ENCODE measurements at regions not wholly inside any gene's neighbourhood (a gene's known extent, or its start where the extent isn't known, plus 50 kb on each side); places are given as distances from the start of the nearest gene placed in this dataset.
"Not testable (repeated sequence)": the region's sequence is repeated elsewhere in the genome, so short reads cannot be mapped to it uniquely, and the experiment has no call there.

DNA sequence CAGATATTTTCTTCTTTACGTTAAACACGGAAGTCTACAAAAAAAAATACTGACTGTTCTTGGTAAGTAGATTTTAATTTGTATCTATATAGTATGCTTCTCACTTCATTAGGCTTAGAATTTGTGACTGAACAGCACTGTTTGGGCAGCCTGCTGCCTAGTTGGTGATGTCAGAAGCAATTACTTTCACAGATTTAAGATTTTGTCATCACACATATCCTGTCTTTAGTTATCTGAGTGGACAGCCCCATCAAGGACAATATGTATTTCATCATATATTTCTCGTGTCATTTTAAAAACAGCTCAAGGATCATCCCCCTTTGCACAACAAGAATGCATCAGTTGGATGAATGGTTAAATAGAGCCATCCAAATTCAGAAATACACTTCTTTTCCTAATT, 338.4 kb upstream of the CITED2 start:
- no peak for DNase-seq (ENCODE audit: low read depth in 1 of 2, low spot score in 1 of 2)

DNA sequence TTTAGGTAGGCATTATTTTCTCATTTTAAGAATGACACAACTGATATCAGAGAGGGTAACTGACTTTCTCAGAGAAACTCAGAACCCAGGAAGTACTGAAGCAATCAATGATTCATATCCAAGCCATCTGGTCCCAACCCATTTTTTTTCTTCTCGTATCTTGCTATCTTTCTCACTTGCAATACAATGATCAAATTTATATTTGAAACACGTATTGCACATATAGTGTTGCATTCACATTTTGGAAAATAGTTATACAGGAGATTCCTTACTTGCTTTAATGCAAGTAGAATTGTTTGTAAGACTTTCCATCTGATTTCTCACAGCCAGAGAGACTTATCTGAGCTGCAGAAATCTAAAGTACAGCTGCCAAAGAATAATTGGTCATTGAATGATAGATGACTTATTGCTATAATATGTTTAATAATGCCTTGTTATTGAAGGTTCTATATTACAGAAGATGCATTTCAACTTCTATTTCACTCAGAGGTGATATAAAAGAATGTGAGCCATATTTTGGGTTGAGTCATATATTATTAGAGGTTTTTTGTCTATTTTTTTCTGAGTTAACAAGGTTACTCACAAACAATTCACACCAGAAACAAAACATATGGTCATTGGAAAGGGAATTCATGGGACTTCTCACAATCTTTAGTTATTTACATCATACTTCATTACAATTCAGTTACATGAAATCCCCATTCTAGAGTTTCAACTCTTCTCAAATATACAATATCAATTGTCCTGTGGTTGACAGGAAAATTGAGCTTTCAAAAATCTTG, 337.5 kb upstream of the CITED2 start:
- no peak for DNase-seq (ENCODE audit: low read depth in 1 of 2, low spot score in 1 of 2)

DNA sequence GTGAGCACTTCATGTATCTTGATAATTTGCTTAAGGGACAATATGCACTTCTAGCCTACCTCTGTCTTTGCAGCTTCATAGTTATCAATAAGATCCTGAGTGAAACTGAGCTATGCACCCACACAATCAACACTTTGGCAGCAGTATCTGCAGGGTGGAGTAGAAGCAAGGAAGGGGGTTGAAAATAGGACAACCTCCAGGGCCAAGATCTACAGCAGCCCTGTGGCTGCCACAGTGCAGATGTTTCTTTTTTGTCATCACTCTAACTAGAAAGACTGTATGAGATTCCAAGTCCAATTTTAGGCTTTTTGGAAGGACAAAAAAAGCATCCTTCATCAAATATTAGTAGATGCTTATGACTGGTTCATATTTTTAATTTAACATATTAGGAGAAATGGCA, 336.1 kb upstream of the CITED2 start:
- DNase-seq (ENCODE audit: low read depth in 1 of 2, low spot score in 1 of 2): no peak

DNA sequence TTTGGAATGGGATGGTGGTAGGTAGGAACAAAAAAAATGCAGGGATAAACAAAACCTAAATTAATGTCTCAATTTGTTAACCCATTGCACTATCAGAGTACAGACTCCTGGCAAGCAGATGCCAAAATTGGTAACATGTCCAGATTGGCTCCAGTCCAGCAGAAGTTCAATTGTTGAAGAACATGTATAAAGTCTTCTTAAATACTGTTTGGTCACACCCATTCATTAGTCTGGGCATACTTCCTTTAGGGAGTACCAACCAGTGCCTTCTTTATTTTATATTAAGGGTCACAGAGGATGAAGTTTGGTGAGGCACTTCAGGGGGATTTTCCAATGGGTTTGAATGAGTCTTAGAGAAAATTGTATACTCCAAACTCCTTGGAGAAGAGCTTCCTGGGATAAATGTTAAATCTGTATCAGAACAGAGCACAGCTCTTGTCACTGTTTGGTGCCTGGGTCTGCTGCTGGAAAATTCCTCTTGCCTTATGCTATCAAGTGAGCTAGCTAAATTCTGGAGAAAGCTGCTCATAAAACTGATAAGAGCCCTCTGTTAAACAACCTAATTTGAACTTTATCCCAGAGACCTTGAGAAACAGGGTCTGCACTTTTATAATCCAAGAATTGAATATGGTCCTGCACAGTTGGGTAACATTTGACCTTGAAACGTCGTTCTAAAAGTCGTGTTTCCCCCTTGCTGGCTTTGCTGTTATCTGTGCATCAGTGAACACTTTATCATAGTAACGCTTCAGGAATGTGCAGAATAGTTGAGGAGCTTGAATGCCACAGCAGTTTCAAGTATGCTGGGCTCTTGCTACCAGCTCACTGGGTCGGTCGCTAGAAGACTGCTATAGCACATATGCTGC, 334.1 kb upstream of the CITED2 start:
- no peak for DNase-seq (ENCODE audit: low read depth in 1 of 2, low spot score in 1 of 2)

GRCh38 chr6:139706912-139707311, 332.5 kb upstream of the CITED2 start:
- no peak for DNase-seq (ENCODE audit: low read depth in 1 of 2, low spot score in 1 of 2)

GRCh38 chr6:139705284-139705683, 330.8 kb upstream of the CITED2 start:
- no peak for DNase-seq (ENCODE audit: low read depth in 1 of 2, low spot score in 1 of 2)

- DNase-seq (ENCODE audit: low read depth in 1 of 2, low spot score in 1 of 2): no peak
Observed at GRCh38 chr6:139703780-139704179, 329.3 kb upstream of the CITED2 start.

DNA sequence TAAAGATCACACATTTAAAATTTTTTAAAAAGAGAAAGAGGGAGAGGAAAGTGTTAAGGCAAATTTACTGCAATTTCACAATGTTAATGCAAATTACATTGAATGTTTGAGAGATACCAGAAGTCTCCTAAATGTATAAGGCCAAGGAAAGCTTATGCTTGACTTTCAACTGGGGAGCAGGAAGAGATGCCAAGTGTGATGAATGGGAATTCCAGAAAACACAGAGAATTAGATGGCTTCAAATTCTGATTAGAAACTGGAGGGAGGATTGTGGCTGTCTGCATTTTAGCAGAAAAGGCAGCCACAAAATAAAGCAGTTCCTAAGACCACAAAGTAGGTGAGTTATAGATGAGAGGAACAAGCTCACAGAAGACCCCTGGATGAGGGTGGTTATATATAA, 328.3 kb upstream of the CITED2 start:
- DNase-seq (ENCODE audit: low read depth in 1 of 2, low spot score in 1 of 2): no peak

- no peak for DNase-seq (ENCODE audit: low read depth in 1 of 2, low spot score in 1 of 2)
Observed at GRCh38 chr6:139701695-139702094, 327.2 kb upstream of the CITED2 start.

DNA sequence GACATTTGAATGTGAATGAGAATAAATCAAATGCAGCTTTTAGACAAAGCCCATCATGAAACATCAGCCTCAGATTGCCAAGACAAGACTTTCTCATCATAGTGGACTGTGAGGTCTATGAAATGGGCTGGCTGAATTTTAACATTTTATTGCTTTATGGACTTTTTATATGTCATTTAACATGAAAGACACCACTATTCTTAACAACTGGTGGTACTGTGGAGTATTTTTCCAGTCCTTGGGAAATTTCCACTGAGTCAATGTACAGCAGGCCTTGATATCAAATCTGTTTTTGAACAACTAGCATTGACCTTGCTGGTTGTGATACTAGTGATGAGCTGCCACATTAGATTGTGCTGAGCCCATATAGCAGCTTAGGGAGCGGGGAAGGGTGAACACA, 326.6 kb upstream of the CITED2 start:
- DNase-seq (ENCODE audit: low read depth in 1 of 2, low spot score in 1 of 2): no peak

GRCh38 chr6:139699911-139700310, 325.5 kb upstream of the CITED2 start:
- DNase-seq (ENCODE audit: low read depth in 1 of 2, low spot score in 1 of 2): no peak

GRCh38 chr6:139699335-139699734, 324.9 kb upstream of the CITED2 start:
- DNase-seq (ENCODE audit: low read depth in 1 of 2, low spot score in 1 of 2): no peak

- DNase-seq (ENCODE audit: low read depth in 1 of 2, low spot score in 1 of 2): no peak
Observed at GRCh38 chr6:139698526-139699176, 324.2 kb upstream of the CITED2 start.

DNA sequence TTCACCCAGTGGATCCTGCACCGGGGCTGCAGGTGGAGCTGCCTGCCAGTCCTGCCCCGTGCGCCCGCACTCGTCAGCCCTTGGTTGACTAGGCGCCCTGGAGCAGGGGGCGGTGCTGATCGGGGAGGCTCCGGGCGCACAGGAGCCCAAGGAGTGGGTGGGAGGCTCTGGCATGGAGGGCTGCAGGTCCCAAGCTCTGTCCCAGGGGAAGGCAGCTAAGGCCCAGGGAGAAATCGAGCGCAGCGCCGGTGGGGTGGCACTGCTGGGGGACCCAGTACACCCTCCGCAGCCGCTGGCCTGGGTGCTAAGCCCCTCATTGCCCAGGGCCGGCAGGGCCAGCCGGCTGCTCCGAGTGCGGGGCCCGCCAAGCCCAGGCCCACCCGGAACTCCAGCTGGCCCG, 323.4 kb upstream of the CITED2 start:
- not testable (repeated sequence) for DNase-seq (ENCODE audit: low read depth in 1 of 2, low spot score in 1 of 2)

- not testable (repeated sequence) for DNase-seq (ENCODE audit: low read depth in 1 of 2, low spot score in 1 of 2)
Observed at GRCh38 chr6:139696991-139697390, 322.5 kb upstream of the CITED2 start.

- DNase-seq (ENCODE audit: low read depth in 1 of 2, low spot score in 1 of 2): no peak
Observed at GRCh38 chr6:139695361-139695760, 320.9 kb upstream of the CITED2 start.

DNA sequence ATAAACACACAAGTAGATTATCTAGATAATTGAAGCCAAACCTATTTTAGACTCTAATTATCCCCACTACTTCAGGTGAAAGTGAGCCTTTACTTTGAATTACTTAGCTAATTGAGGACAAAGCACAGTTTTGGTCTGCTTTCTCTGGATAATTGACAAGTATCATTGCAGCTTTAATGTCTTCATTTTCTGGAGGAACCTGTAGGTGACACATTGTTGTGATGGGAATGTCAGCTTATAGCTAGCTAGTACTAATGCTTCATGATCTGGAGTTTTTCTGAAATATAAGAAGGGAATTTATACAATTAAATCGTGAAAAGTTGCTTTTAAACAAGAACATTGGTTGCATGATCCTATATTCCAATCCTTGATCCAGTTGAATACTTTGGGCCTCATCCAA, 319.3 kb upstream of the CITED2 start:
- no peak for DNase-seq (ENCODE audit: low read depth in 1 of 2, low spot score in 1 of 2)

- no peak for DNase-seq (ENCODE audit: low read depth in 1 of 2, low spot score in 1 of 2)
Observed at GRCh38 chr6:139690007-139690406, 315.6 kb upstream of the CITED2 start.

DNA sequence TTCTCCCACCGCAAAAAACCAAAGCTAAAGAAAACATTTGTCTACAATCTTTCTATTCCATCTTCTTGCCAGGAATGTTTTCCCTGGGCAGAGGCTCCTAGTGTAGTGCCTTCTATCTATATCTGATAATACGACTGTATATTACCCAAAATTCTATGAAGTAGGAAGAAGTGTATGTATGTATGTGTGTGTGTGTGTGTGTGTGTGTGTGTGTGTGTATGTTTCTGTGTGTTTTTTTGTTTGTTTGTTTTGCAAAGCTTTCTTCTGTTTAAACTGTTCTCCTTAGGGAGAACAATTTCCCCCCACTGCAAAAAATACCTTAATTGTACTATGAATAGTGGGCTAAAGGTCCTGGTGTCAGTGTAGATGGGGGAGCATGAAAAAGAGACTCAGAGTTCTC, 312.6 kb upstream of the CITED2 start:
- no peak for DNase-seq (ENCODE audit: low read depth in 1 of 2, low spot score in 1 of 2)

DNA sequence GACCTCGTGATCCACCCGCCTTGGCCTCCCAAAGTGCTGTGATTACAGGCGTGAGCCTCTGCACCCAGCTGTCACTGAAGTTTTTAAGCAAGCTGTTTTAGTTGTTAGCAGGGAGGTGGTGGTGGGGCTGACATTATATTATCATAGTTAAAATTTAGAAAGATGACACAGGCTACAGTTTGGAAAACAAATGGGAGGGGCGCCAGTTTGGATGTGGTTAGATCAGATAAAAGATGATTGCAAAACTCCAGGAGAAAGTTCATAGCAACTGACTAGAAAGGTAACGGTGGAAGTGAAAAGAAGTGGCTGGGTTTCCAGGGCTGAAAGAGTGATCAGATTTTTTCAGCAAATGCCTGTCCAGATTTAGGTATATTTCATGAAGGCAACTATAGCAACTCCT, 311.9 kb upstream of the CITED2 start:
- no peak for DNase-seq (ENCODE audit: low read depth in 1 of 2, low spot score in 1 of 2)

DNA sequence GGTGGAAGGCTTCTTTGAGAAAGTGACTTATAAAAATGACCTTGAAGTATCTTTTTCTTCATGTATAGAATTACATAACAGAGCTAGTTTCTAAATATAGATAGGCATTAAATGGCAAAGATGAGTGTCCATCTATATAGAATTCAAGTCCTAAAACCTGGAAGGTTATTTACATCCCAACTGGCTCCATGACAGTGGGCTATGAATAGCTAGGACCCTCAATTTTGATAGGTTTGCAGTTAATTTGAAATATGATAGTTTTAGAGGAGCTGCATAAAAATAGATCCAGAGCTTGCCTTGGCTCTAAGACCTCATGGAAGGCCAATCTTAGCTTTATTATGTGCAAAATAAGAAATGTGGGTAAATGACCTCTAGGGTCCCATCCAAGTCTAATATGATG, 310.6 kb upstream of the CITED2 start:
- DNase-seq (ENCODE audit: low read depth in 1 of 2, low spot score in 1 of 2): no peak

- DNase-seq (ENCODE audit: low read depth in 1 of 2, low spot score in 1 of 2): no peak
Observed at GRCh38 chr6:139680819-139681218, 306.4 kb upstream of the CITED2 start.
